HepG2 (cell line): ENCODE measurements at regions not wholly inside any gene's neighbourhood (a gene's known extent, or its start where the extent isn't known, plus 50 kb on each side); places are given as distances from the start of the nearest gene placed in this dataset.

Experiments used
- ARNT2 ChIP-seq: sonication (generic); formaldehyde crosslinking; IDR thresholded peaks from 2 replicates; pipeline ENCODE4 v1.8.0; 2022; ENCODE audit warnings: mild to moderate bottlenecking, low read depth, missing genetic modification reagents, moderate library complexity
- ESRRA ChIP-seq: sonication (generic); formaldehyde crosslinking; IDR thresholded peaks from 2 replicates; pipeline ENCODE4 v1.5.1; 2020; ENCODE audit warnings: mild to moderate bottlenecking, low read depth, missing genetic modification reagents
- FOXP1 ChIP-seq, 2 experiments: fragments of 450-650 bp in 1 of 2; IDR thresholded peaks; 2 replicates each; pipeline ENCODE4 v1.6.1; 2017 to 2018; ENCODE audit warnings: antibody characterized with exemption in 1 of 2
- ISL2 ChIP-seq: sonication (generic); formaldehyde crosslinking; IDR thresholded peaks from 2 replicates; pipeline ENCODE4 v1.5.0; 2020; ENCODE audit warnings: missing genetic modification reagents
- JUND ChIP-seq: sonication (generic); formaldehyde crosslinking; IDR thresholded peaks from 2 replicates; pipeline ENCODE4 v1.8.0; 2022; ENCODE audit warnings: mild to moderate bottlenecking, missing genetic modification reagents
- NCOA2 ChIP-seq: sonication (generic); formaldehyde crosslinking; IDR thresholded peaks from 2 replicates; pipeline ENCODE4 v1.8.0; 2022; ENCODE audit warnings: inconsistent platforms
- SOX5 ChIP-seq: IDR thresholded peaks from 2 replicates; pipeline ENCODE4 v1.6.1; 2016; ENCODE audit warnings: borderline replicate concordance
- THAP11 ChIP-seq: IDR thresholded peaks from 2 replicates; pipeline ENCODE4 v1.6.1; 2016; ENCODE audit warnings: missing biosample characterization, missing genetic modification reagents
- THYN1 ChIP-seq: sonication (generic); formaldehyde crosslinking; IDR thresholded peaks from 2 replicates; pipeline ENCODE4 v1.8.1; 2023; ENCODE audit warnings: low read depth, mild to moderate bottlenecking, moderate library complexity, missing genetic modification reagents, borderline replicate concordance
- ZNF720 ChIP-seq: sonication (generic); formaldehyde crosslinking; IDR thresholded peaks from 2 replicates; pipeline ENCODE4 v1.4.0; 2020; ENCODE audit warnings: missing genetic modification reagents
- ZNF766 ChIP-seq: sonication (generic); formaldehyde crosslinking; IDR thresholded peaks from 2 replicates; pipeline ENCODE4 v1.5.0; 2020; ENCODE audit warnings: missing genetic modification reagents, borderline replicate concordance
- ZNF776 ChIP-seq: sonication (generic); formaldehyde crosslinking; IDR thresholded peaks from 2 replicates; pipeline ENCODE4 v1.4.0; 2020; ENCODE audit warnings: mild to moderate bottlenecking, missing genetic modification reagents
- TF ChIP-seq, protein P1 (sequence below): sonication (generic); formaldehyde crosslinking; IDR thresholded peaks from 2 replicates; pipeline ENCODE4 v1.4.0; 2020; ENCODE audit warnings: low read depth, missing genetic modification reagents
- TF ChIP-seq, protein P2 (sequence below): sonication (generic); formaldehyde crosslinking; IDR thresholded peaks from 2 replicates; pipeline ENCODE4 v1.5.1; 2020; ENCODE audit warnings: missing genetic modification reagents, mild to moderate bottlenecking, borderline replicate concordance
- TF ChIP-seq, protein P3 (sequence below): sonication (generic); formaldehyde crosslinking; IDR thresholded peaks from 2 replicates; pipeline ENCODE4 v1.5.0; 2020; ENCODE audit warnings: missing genetic modification reagents
- TF ChIP-seq, protein P4 (sequence below), 2 experiments: sonication (generic) in 1 of 2; formaldehyde crosslinking in 1 of 2; IDR thresholded peaks; 2 replicates each; pipeline versions ENCODE4 v1.6.1 to v1.9.0; 2014 to 2022; ENCODE audit warnings: antibody characterized with exemption in 1 of 2, borderline replicate concordance in 1 of 2, inconsistent platforms in 1 of 2, low read depth in 1 of 2, missing genetic modification reagents in 1 of 2

DNA sequence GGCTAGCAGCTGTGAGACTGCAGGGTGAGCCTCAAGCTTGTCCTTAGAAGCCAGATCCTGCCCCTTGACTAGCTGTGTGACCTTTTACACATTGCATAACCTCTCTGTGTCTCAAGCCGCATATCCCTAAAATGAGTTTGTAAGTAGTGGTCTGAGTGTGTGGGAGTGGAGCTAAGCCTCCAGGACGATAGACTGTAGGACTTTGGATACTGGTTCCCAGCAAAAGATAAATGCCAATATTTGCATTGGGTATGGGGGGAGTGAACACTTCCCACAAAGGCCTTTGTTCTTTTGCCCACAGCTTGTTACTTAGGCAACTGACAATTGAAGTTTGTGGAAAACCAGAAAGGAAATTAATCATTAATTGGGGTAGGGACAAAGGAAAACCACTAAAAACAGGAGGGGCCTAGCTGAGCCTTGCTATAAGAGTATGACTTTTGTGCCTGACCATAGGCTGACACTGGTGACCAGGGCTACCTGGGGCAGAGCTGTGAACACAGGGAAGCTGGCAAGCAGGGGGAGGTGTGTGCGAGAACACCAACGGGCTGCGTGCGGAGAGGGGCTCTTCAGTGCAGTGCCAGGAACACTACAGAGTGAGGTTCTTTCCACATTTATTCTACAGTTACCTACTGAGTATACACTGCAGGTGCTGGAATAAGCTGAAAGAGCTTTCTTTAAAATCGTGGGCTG lies 102.4 kb upstream of the ETV3 start (continued):
- TF ChIP-seq, protein P1, sequence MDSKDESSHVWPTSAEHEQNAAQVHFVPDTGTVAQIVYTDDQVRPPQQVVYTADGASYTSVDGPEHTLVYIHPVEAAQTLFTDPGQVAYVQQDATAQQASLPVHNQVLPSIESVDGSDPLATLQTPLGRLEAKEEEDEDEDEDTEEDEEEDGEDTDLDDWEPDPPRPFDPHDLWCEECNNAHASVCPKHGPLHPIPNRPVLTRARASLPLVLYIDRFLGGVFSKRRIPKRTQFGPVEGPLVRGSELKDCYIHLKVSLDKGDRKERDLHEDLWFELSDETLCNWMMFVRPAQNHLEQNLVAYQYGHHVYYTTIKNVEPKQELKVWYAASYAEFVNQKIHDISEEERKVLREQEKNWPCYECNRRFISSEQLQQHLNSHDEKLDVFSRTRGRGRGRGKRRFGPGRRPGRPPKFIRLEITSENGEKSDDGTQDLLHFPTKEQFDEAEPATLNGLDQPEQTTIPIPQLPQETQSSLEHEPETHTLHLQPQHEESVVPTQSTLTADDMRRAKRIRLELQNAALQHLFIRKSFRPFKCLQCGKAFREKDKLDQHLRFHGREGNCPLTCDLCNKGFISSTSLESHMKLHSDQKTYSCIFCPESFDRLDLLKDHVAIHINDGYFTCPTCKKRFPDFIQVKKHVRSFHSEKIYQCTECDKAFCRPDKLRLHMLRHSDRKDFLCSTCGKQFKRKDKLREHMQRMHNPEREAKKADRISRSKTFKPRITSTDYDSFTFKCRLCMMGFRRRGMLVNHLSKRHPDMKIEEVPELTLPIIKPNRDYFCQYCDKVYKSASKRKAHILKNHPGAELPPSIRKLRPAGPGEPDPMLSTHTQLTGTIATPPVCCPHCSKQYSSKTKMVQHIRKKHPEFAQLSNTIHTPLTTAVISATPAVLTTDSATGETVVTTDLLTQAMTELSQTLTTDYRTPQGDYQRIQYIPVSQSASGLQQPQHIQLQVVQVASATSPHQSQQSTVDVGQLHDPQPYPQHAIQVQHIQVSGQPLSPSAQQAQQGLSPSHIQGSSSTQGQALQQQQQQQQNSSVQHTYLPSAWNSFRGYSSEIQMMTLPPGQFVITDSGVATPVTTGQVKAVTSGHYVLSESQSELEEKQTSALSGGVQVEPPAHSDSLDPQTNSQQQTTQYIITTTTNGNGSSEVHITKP: 0 out of 2 replicates have a peak, but pooled peaks have one; percentile 43
- TF ChIP-seq, protein P2, sequence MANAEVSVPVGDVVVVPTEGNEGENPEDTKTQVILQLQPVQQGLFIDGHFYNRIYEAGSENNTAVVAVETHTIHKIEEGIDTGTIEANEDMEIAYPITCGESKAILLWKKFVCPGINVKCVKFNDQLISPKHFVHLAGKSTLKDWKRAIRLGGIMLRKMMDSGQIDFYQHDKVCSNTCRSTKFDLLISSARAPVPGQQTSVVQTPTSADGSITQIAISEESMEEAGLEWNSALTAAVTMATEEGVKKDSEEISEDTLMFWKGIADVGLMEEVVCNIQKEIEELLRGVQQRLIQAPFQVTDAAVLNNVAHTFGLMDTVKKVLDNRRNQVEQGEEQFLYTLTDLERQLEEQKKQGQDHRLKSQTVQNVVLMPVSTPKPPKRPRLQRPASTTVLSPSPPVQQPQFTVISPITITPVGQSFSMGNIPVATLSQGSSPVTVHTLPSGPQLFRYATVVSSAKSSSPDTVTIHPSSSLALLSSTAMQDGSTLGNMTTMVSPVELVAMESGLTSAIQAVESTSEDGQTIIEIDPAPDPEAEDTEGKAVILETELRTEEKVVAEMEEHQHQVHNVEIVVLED (CRISPR knock-in tag): peak; percentile 39; the same call in 1 of the 2 replicates
- no peak for TF ChIP-seq ARNT2 (CRISPR knock-in tag)
- TF ChIP-seq THAP11: peak; percentile 77; the same call in 1 of the 2 replicates
- no peak for TF ChIP-seq ZNF776 (CRISPR knock-in tag)
- no peak for TF ChIP-seq JUND (CRISPR knock-in tag)
- no peak for TF ChIP-seq THYN1
- TF ChIP-seq, protein P3, sequence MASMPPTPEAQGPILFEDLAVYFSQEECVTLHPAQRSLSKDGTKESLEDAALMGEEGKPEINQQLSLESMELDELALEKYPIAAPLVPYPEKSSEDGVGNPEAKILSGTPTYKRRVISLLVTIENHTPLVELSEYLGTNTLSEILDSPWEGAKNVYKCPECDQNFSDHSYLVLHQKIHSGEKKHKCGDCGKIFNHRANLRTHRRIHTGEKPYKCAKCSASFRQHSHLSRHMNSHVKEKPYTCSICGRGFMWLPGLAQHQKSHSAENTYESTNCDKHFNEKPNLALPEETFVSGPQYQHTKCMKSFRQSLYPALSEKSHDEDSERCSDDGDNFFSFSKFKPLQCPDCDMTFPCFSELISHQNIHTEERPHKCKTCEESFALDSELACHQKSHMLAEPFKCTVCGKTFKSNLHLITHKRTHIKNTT (CRISPR knock-in tag): no peak
- TF ChIP-seq SOX5 (CRISPR knock-in tag): peak; percentile 100
- peak; percentile 93 for TF ChIP-seq ISL2 (CRISPR knock-in tag)
- peak; percentile 98 for TF ChIP-seq NCOA2
- TF ChIP-seq, protein P4, sequence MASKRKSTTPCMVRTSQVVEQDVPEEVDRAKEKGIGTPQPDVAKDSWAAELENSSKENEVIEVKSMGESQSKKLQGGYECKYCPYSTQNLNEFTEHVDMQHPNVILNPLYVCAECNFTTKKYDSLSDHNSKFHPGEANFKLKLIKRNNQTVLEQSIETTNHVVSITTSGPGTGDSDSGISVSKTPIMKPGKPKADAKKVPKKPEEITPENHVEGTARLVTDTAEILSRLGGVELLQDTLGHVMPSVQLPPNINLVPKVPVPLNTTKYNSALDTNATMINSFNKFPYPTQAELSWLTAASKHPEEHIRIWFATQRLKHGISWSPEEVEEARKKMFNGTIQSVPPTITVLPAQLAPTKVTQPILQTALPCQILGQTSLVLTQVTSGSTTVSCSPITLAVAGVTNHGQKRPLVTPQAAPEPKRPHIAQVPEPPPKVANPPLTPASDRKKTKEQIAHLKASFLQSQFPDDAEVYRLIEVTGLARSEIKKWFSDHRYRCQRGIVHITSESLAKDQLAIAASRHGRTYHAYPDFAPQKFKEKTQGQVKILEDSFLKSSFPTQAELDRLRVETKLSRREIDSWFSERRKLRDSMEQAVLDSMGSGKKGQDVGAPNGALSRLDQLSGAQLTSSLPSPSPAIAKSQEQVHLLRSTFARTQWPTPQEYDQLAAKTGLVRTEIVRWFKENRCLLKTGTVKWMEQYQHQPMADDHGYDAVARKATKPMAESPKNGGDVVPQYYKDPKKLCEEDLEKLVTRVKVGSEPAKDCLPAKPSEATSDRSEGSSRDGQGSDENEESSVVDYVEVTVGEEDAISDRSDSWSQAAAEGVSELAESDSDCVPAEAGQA (IDR thresholded peaks at IDR 0.05; ENCODE audit: low read depth): 0 out of 2 replicates have a peak, but pooled peaks have one; percentile 41
- TF ChIP-seq, protein P4 (CRISPR knock-in tag; IDR thresholded peaks at IDR 0.05; ENCODE audit: borderline replicate concordance): no peak
- TF ChIP-seq ESRRA: peak; percentile 77; the same call in 1 of the 2 replicates
- TF ChIP-seq ZNF720 (CRISPR knock-in tag): no peak
- 0 out of 2 replicates have a peak, but pooled peaks have one; percentile 23 for TF ChIP-seq FOXP1 (IDR thresholded peaks at IDR 0.05)
- peak; percentile 89 for TF ChIP-seq FOXP1 (CRISPR knock-in tag; IDR thresholded peaks at IDR 0.05)
- TF ChIP-seq ZNF766 (CRISPR knock-in tag): no peak
